OCI-LY3 (cell line): ENCODE measurements at regions not wholly inside any gene's neighbourhood (a gene's known extent, or its start where the extent isn't known, plus 50 kb on each side); places are given as distances from the start of the nearest gene placed in this dataset.

Experiments used
- H2AFZ ChIP-seq: fragments of 200-600, 300-600 bp; shearing (Covaris generic); 2 replicates; pipeline ENCODE4 v1.6.0; 2014; ENCODE audit warnings: antibody characterized with exemption, low read depth, low read length
- H3K27ac ChIP-seq: fragments of 200-600, 300-600 bp; sonication (generic); 2 replicates; pipeline ENCODE4 v1.5.1; 2014; ENCODE audit warnings: mild to moderate bottlenecking, low read length, moderate library complexity, mixed read lengths
- H3K27me3 ChIP-seq: fragments of 200-600, 300-600 bp; sonication (generic); 2 replicates; pipeline ENCODE4 v1.6.1; 2014; ENCODE audit warnings: low read depth, low read length, mixed read lengths
- H3K36me3 ChIP-seq: fragments of 200-600, 300-600 bp; sonication (generic); replicated peaks from 2 replicates; pipeline ENCODE3; 2014; ENCODE audit warnings: low read depth, low read length, mixed read lengths
- H3K4me1 ChIP-seq: fragments of 300-600, 200-600 bp; sonication (generic); 2 replicates; pipeline ENCODE4 v1.6.1; 2014; ENCODE audit warnings: low read length, mixed read lengths
- H3K4me2 ChIP-seq: fragments of 200-600, 300-600 bp; sonication (generic); 2 replicates; pipeline ENCODE4 v1.6.1; 2014; ENCODE audit warnings: low read length, mixed read lengths
- H3K4me3 ChIP-seq: fragments of 300-600, 200-600 bp; sonication (generic); 2 replicates; pipeline ENCODE4 v1.5.1; 2014; ENCODE audit warnings: antibody characterized with exemption, mild to moderate bottlenecking, low read length, moderate library complexity
- H3K79me2 ChIP-seq: fragments of 300-600, 200-600 bp; shearing (Covaris generic); 2 replicates; pipeline ENCODE4 v1.6.1; 2014; ENCODE audit warnings: mild to moderate bottlenecking, low read length, mixed read lengths
- H3K9ac ChIP-seq: fragments of 300-600, 200-600 bp; shearing (Covaris generic); 2 replicates; pipeline ENCODE4 v1.6.0; 2014; ENCODE audit warnings: mild to moderate bottlenecking, low read length, moderate library complexity
- H3K9me3 ChIP-seq: fragments of 200-600, 300-600 bp; shearing (Covaris generic); 2 replicates; pipeline ENCODE4 v1.6.1; 2014; ENCODE audit warnings: low read length, mixed read lengths; ENCODE audit not compliant: insufficient read depth
- H4K20me1 ChIP-seq: fragments of 200-600, 300-600 bp; sonication (generic); 2 replicates; pipeline ENCODE4 v1.6.1; 2016; ENCODE audit warnings: low read length, mixed read lengths; ENCODE audit not compliant: insufficient read depth
- EZH2phosphoT487 ChIP-seq: fragments of 200-600 bp; shearing (Covaris generic); IDR thresholded peaks from 2 replicates; pipeline ENCODE4 v1.6.1; 2018; ENCODE audit warnings: antibody characterized with exemption, mixed run types, low read depth
- TF ChIP-seq, protein P1 (sequence below): fragments of 200-600, 300-600 bp; sonication (generic); IDR thresholded peaks from 2 replicates; pipeline ENCODE4 v1.5.1; 2014; ENCODE audit warnings: antibody characterized with exemption, low read length, low read depth

DNA sequence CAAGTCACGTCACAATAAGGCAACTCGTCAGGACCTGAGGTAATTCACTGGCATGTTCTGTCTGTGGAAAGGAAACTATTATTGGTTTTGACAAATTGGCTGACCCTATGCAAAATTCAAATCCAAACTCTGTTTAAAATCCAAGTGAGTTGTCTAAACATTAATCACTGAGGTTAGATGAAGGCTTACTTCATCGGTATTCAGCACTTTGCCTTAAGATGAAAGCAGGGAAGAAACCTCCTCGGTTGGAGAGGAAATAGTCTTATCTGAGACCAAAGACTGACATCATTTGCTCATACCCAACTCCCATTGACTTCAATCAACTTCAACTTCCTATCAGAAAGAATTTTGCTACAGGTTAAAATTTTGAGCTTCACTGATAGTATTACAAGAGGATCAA, 355.1 kb upstream of the MBL2 start:
- Histone ChIP-seq H3K4me1 (peaks cover 11% of the 10 kb centered on the region), H3K27me3 (no peaks in the 10 kb centered on the region), H3K9ac (no peak overlapping the region), H4K20me1 (no peaks in the 10 kb centered on the region), H3K36me3 (peaks cover 5% of the 10 kb centered on the region), H3K9me3 (no peaks in the 10 kb centered on the region), H3K27ac (no peak overlapping the region), H2AFZ (no peak overlapping the region), H3K79me2 (no peaks in the 10 kb centered on the region), H3K4me2 (no peak overlapping the region), H3K4me3 (no peak overlapping the region)
- TF ChIP-seq EZH2phosphoT487 = no peak
- TF ChIP-seq, protein P1, sequence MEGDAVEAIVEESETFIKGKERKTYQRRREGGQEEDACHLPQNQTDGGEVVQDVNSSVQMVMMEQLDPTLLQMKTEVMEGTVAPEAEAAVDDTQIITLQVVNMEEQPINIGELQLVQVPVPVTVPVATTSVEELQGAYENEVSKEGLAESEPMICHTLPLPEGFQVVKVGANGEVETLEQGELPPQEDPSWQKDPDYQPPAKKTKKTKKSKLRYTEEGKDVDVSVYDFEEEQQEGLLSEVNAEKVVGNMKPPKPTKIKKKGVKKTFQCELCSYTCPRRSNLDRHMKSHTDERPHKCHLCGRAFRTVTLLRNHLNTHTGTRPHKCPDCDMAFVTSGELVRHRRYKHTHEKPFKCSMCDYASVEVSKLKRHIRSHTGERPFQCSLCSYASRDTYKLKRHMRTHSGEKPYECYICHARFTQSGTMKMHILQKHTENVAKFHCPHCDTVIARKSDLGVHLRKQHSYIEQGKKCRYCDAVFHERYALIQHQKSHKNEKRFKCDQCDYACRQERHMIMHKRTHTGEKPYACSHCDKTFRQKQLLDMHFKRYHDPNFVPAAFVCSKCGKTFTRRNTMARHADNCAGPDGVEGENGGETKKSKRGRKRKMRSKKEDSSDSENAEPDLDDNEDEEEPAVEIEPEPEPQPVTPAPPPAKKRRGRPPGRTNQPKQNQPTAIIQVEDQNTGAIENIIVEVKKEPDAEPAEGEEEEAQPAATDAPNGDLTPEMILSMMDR = no peak

DNA sequence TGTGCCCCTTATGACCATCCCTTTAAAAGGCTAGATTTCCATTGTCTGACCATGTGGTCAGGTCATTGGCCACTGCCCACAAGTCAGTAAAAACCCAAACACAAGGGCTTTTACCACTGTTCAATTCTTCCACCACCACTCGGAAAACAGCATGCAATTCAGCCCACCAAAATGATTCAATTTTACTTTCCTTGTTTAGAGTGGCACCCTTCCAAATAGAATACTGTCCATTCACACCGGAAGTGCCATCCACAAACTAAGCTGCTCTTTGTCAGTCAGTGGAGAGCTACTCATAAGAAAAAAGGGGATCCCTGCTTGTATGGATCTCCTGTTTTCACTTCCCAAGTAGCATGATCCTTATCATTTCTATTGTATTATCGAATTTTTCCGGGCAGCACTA, 350.7 kb upstream of the MBL2 start:
- H2AFZ ChIP-seq = no peak overlapping the region
- H3K36me3 ChIP-seq = peaks cover 7% of the 10 kb centered on the region
- H3K4me2 ChIP-seq = no peak overlapping the region
- no peak overlapping the region for H3K9ac ChIP-seq
- H3K79me2 ChIP-seq = no peaks in the 10 kb centered on the region
- H4K20me1 ChIP-seq = no peaks in the 10 kb centered on the region
- H3K4me3 ChIP-seq = no peak overlapping the region
- peaks cover 18% of the 10 kb centered on the region for H3K4me1 ChIP-seq
- no peak overlapping the region for H3K27ac ChIP-seq
- TF ChIP-seq, protein P1 = no peak
- no peak for TF ChIP-seq EZH2phosphoT487
- H3K27me3 ChIP-seq = no peaks in the 10 kb centered on the region
- no peaks in the 10 kb centered on the region for H3K9me3 ChIP-seq

DNA sequence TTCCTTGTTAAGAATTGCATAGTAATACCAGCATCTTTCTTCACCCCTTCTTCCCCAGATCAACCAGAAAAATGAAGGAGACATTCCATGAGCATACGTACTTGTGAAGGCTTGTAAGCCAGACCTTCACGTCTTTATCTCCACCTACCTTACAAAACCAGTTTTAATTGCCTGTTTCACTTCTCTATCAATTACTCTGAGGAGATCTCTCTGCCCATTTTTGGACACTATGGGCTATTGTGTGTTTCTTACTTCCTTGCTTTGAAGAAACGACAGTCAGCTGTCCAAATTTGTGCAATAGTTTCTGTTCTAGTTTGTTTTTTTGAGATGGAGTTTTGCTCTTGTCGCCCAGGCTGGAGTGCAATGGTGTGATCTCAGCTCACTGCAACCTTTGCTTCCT, 349.7 kb upstream of the MBL2 start:
- TF ChIP-seq EZH2phosphoT487 = no peak
- TF ChIP-seq, protein P1 = no peak
- H3K9me3 ChIP-seq = no peaks in the 10 kb centered on the region
- peaks cover 7% of the 10 kb centered on the region for H3K36me3 ChIP-seq
- peaks cover 18% of the 10 kb centered on the region for H3K4me1 ChIP-seq
- peak overlapping the region; percentile 46 for H2AFZ ChIP-seq
- H3K4me3 ChIP-seq = 0 out of 2 replicates have a peak overlapping the region, but pooled peaks have one; percentile 13
- peak overlapping the region; percentile 46; the same call in 1 of the 2 replicates for H3K27ac ChIP-seq
- H3K4me2 ChIP-seq = 0 out of 2 replicates have a peak overlapping the region, but pooled peaks have one; percentile 14
- no peak overlapping the region for H3K9ac ChIP-seq
- no peaks in the 10 kb centered on the region for H3K27me3 ChIP-seq
- H3K79me2 ChIP-seq = no peaks in the 10 kb centered on the region
- H4K20me1 ChIP-seq = no peaks in the 10 kb centered on the region

DNA sequence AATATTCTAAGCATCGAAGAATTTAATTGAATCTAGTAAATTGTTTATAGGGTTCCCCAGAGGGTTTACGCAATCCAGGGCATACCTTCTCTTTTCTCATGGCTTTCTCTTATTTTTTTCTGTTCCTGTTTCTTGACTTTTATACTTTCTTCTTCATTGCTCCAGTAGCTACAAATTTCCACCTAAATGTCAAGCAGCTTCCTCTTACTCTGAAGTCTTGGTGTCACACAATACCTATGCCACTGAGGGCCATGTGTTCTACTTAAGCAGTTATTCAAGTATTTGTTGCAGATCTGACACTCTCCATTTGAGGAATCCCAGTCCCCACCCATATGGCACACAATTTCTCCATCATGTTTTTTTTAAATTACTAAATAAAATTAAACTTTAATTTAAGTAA, 343.1 kb upstream of the MBL2 start:
- Histone ChIP-seq H3K9me3 (no peaks in the 10 kb centered on the region), H3K4me3 (no peak overlapping the region), H2AFZ (no peak overlapping the region), H4K20me1 (no peaks in the 10 kb centered on the region), H3K9ac (no peak overlapping the region), H3K27ac (no peak overlapping the region), H3K36me3 (no peaks in the 10 kb centered on the region), H3K79me2 (no peaks in the 10 kb centered on the region), H3K4me1 (peaks cover 6% of the 10 kb centered on the region; the same call in 1 of the 2 replicates), H3K27me3 (no peaks in the 10 kb centered on the region), H3K4me2 (no peak overlapping the region)
- TF ChIP-seq EZH2phosphoT487 = no peak
- TF ChIP-seq, protein P1 = no peak
